Astrocyte (in vitro differentiated cells and primary cell): ENCODE measurements at regions not wholly inside any gene's neighbourhood (a gene's known extent, or its start where the extent isn't known, plus 50 kb on each side); places are given as distances from the start of the nearest gene placed in this dataset.

Experiments used
- DNase-seq: peaks from one replicate; pipeline ENCODE4 v3.0.0-alpha.2; 2010; ENCODE audit warnings: low read depth
- FAIRE-seq: peaks from 2 replicates; lab custom pipeline; 2011; peaks lifted over from hg19 to GRCh38; lab: Jason Lieb, UNC
- H2AFZ ChIP-seq: 2 replicates; pipeline ENCODE4 v1.6.0; 2012; ENCODE audit warnings: low read depth, low read length, inconsistent platforms
- H3K27ac ChIP-seq: 2 replicates; pipeline ENCODE4 v1.5.1; 2011; ENCODE audit warnings: low read depth, low read length, inconsistent platforms
- H3K27me3 ChIP-seq: 2 replicates; pipeline ENCODE4 v1.6.0; 2011; ENCODE audit warnings: low read length, inconsistent platforms; ENCODE audit not compliant: insufficient read depth
- H3K36me3 ChIP-seq: 2 replicates; pipeline ENCODE4 v1.5.1; 2011; ENCODE audit warnings: low read length, inconsistent platforms; ENCODE audit not compliant: insufficient read depth
- H3K4me1 ChIP-seq: 2 replicates; pipeline ENCODE4 v1.5.1; 2011; ENCODE audit warnings: low read length, inconsistent platforms; ENCODE audit not compliant: insufficient read depth
- H3K4me2 ChIP-seq: 2 replicates; pipeline ENCODE4 v1.6.0; 2012; ENCODE audit warnings: low read length, inconsistent platforms
- H3K4me3 ChIP-seq: 2 replicates; pipeline ENCODE4 v1.5.1; 2011; ENCODE audit warnings: low read depth, mild to moderate bottlenecking, low read length, inconsistent platforms; ENCODE audit not compliant: insufficient read depth
- H3K79me2 ChIP-seq: 2 replicates; pipeline ENCODE4 v1.6.0; 2012; ENCODE audit warnings: mild to moderate bottlenecking, low read length, inconsistent platforms; ENCODE audit not compliant: insufficient read depth
- H3K9ac ChIP-seq: 2 replicates; pipeline ENCODE4 v1.6.0; 2012; ENCODE audit warnings: mild to moderate bottlenecking, low read length, inconsistent platforms
- H3K9me3 ChIP-seq: 2 replicates; pipeline ENCODE4 v1.5.1; 2012; ENCODE audit warnings: low read depth, mild to moderate bottlenecking, low read length, inconsistent platforms; ENCODE audit not compliant: insufficient read depth
- H4K20me1 ChIP-seq: 2 replicates; pipeline ENCODE4 v1.6.0; 2012; ENCODE audit warnings: low read length, inconsistent platforms; ENCODE audit not compliant: insufficient read depth
- H3K27ac Mint-ChIP-seq: one replicate; pipeline ENCODE4 v1.8.0; 2021; ENCODE audit warnings: mild to moderate bottlenecking, mixed read lengths; ENCODE audit not compliant: unreplicated experiment
- H3K27me3 Mint-ChIP-seq: one replicate; pipeline ENCODE4 v1.8.0; 2021; ENCODE audit warnings: low read depth, mixed read lengths; ENCODE audit not compliant: unreplicated experiment
- H3K36me3 Mint-ChIP-seq: one replicate; pipeline ENCODE4 v1.8.0; 2021; ENCODE audit warnings: low read depth, mixed read lengths; ENCODE audit not compliant: unreplicated experiment
- H3K4me1 Mint-ChIP-seq: one replicate; pipeline ENCODE4 v1.8.0; 2021; ENCODE audit warnings: low read depth, mixed read lengths; ENCODE audit not compliant: unreplicated experiment
- H3K4me3 Mint-ChIP-seq: one replicate; pipeline ENCODE4 v1.8.0; 2021; ENCODE audit warnings: mild to moderate bottlenecking, moderate library complexity, mixed read lengths; ENCODE audit not compliant: unreplicated experiment
- H3K9me3 Mint-ChIP-seq: one replicate; pipeline ENCODE4 v1.8.0; 2021; ENCODE audit warnings: mild to moderate bottlenecking, mixed read lengths; ENCODE audit not compliant: unreplicated experiment
- CTCF ChIP-seq: IDR thresholded peaks from 2 replicates; pipeline ENCODE4 v1.5.1; 2011; ENCODE audit warnings: low read depth, mild to moderate bottlenecking, inconsistent platforms, low read length, moderate library complexity; ENCODE audit not compliant: insufficient read depth
- EZH2 ChIP-seq: IDR thresholded peaks from 2 replicates; pipeline ENCODE4 v1.6.1; 2012; ENCODE audit warnings: mild to moderate bottlenecking, low read length, inconsistent platforms; ENCODE audit not compliant: insufficient read depth

GRCh38 chr11:79508461-79508860 is 67.6 kb upstream of the TENM4 start:
- no peak overlapping the region for H3K4me3 Mint-ChIP-seq
- TF ChIP-seq CTCF (no peak), EZH2 (no peak)

GRCh38 chr11:79507706-79508105 is 66.9 kb upstream of the TENM4 start:
- H3K4me1 Mint-ChIP-seq: peaks cover 6% of the 10 kb centered on the region
- TF ChIP-seq CTCF (no peak), EZH2 (no peak)
- Histone ChIP-seq H2AFZ (no peak overlapping the region), H3K9me3 (no peaks in the 10 kb centered on the region), H4K20me1 (no peaks in the 10 kb centered on the region), H3K4me3 (no peak overlapping the region), H3K4me1 (peaks cover 8% of the 10 kb centered on the region), H3K9ac (no peak overlapping the region), H3K27me3 (peaks cover 2% of the 10 kb centered on the region), H3K36me3 (no peaks in the 10 kb centered on the region), H3K27ac (no peak overlapping the region), H3K79me2 (no peaks in the 10 kb centered on the region), H3K4me2 (no peak overlapping the region)
- H3K27ac Mint-ChIP-seq: no peak overlapping the region
- DNase-seq (no peak), FAIRE-seq (no peak)
- H3K27me3 Mint-ChIP-seq: peaks cover 22% of the 10 kb centered on the region
- no peaks in the 10 kb centered on the region for H3K36me3 Mint-ChIP-seq
- H3K4me3 Mint-ChIP-seq: no peak overlapping the region
- H3K9me3 Mint-ChIP-seq: peaks cover 3% of the 10 kb centered on the region

More at GRCh38 chr11:79508461-79508860, 67.6 kb upstream of the TENM4 start:
- DNase-seq: no peak
- Mint-ChIP-seq H3K27ac (no peak overlapping the region), H3K9me3 (no peaks in the 10 kb centered on the region), H3K4me1 (peaks cover under 1% of the 10 kb centered on the region), H3K27me3 (peaks cover 24% of the 10 kb centered on the region), H3K36me3 (no peaks in the 10 kb centered on the region)
- Histone ChIP-seq H3K9me3 (no peaks in the 10 kb centered on the region), H3K4me2 (no peak overlapping the region), H3K27ac (no peak overlapping the region), H3K36me3 (no peaks in the 10 kb centered on the region), H2AFZ (no peak overlapping the region), H3K79me2 (no peaks in the 10 kb centered on the region), H4K20me1 (no peaks in the 10 kb centered on the region), H3K9ac (no peak overlapping the region), H3K4me3 (no peak overlapping the region), H3K4me1 (peaks cover 2% of the 10 kb centered on the region), H3K27me3 (peaks cover 2% of the 10 kb centered on the region)
- FAIRE-seq: no peak

- no peak overlapping the region for H2AFZ ChIP-seq
- no peaks in the 10 kb centered on the region for H3K36me3 Mint-ChIP-seq
- H3K4me1 ChIP-seq: peaks cover 8% of the 10 kb centered on the region
- TF ChIP-seq CTCF (no peak), EZH2 (no peak)
- no peaks in the 10 kb centered on the region for H3K36me3 ChIP-seq
- peaks cover 18% of the 10 kb centered on the region for H3K27me3 Mint-ChIP-seq
- H3K27me3 ChIP-seq: peaks cover 2% of the 10 kb centered on the region
- H3K79me2 ChIP-seq: no peaks in the 10 kb centered on the region
- no peak for FAIRE-seq
- H3K4me2 ChIP-seq: no peak overlapping the region
- no peak for DNase-seq
- no peak overlapping the region for H3K27ac ChIP-seq
- no peak overlapping the region for H3K27ac Mint-ChIP-seq
- no peaks in the 10 kb centered on the region for H4K20me1 ChIP-seq
- H3K4me3 Mint-ChIP-seq: no peak overlapping the region
- peaks cover 6% of the 10 kb centered on the region for H3K4me1 Mint-ChIP-seq
- H3K9ac ChIP-seq: no peak overlapping the region
- H3K9me3 ChIP-seq: no peaks in the 10 kb centered on the region
- H3K4me3 ChIP-seq: no peak overlapping the region
- peaks cover 3% of the 10 kb centered on the region for H3K9me3 Mint-ChIP-seq
Measured at GRCh38 chr11:79506734-79507344, 66.0 kb upstream of the TENM4 start.
